Neural crest cell (in vitro differentiated cells): ENCODE measurements at regions not wholly inside any gene's neighbourhood (a gene's known extent, or its start where the extent isn't known, plus 50 kb on each side); places are given as distances from the start of the nearest gene placed in this dataset.

Source experiments
- DNase-seq: peaks from one replicate; pipeline ENCODE4 v3.0.0; 2021; ENCODE audit warnings: low read depth, mixed read lengths, low spot score
- H3K27ac Mint-ChIP-seq: one replicate; pipeline ENCODE4 v1.8.0; 2021; ENCODE audit warnings: mild to moderate bottlenecking, mixed read lengths; ENCODE audit not compliant: unreplicated experiment
- H3K27me3 Mint-ChIP-seq: 2 replicates; pipeline ENCODE4 v1.8.0; 2021; ENCODE audit warnings: low read depth, mild to moderate bottlenecking, mixed read lengths
- H3K36me3 Mint-ChIP-seq: 2 replicates; pipeline ENCODE4 v1.8.0; 2021; ENCODE audit warnings: low read depth, mild to moderate bottlenecking, mixed read lengths
- H3K4me1 Mint-ChIP-seq: 2 replicates; pipeline ENCODE4 v1.8.0; 2021; ENCODE audit warnings: mixed read lengths
- H3K4me3 Mint-ChIP-seq: one replicate; pipeline ENCODE4 v1.8.0; 2021; ENCODE audit warnings: mild to moderate bottlenecking, mixed read lengths
- H3K9me3 Mint-ChIP-seq: 2 replicates; pipeline ENCODE4 v1.8.0; 2021; ENCODE audit warnings: mixed read lengths
- CTCF ChIP-seq: fragments of 200-600 bp; sonication (generic); conservative IDR thresholded peaks from 2 replicates; pipeline ENCODE4 v1.5.0; 2021; ENCODE audit warnings: antibody characterized with exemption, mild to moderate bottlenecking

- DNase-seq, result no peak
- no peak overlapping the region for H3K27ac Mint-ChIP-seq
- TF ChIP-seq CTCF, result no peak
- H3K4me1 Mint-ChIP-seq, result no peaks in the 10 kb centered on the region
- no peaks in the 10 kb centered on the region for H3K27me3 Mint-ChIP-seq
- no peaks in the 10 kb centered on the region for H3K9me3 Mint-ChIP-seq
- no peak overlapping the region for H3K4me3 Mint-ChIP-seq
- no peaks in the 10 kb centered on the region for H3K36me3 Mint-ChIP-seq
These were observed 112.4 kb upstream of the ELOVL6 start for GRCh38 chr4:110310795-110311194.

GRCh38 chr4:110309675-110310074 lies 111.3 kb upstream of the ELOVL6 start:
- Mint-ChIP-seq H3K4me3 (no peak overlapping the region), H3K4me1 (no peaks in the 10 kb centered on the region), H3K27ac (no peak overlapping the region), H3K36me3 (no peaks in the 10 kb centered on the region), H3K9me3 (no peaks in the 10 kb centered on the region), H3K27me3 (no peaks in the 10 kb centered on the region)
- no peak for TF ChIP-seq CTCF
- DNase-seq, result no peak

GRCh38 chr4:110306303-110306702 lies 107.9 kb upstream of the ELOVL6 start:
- no peaks in the 10 kb centered on the region for H3K4me1 Mint-ChIP-seq
- no peak overlapping the region for H3K27ac Mint-ChIP-seq
- peaks cover 2% of the 10 kb centered on the region for H3K9me3 Mint-ChIP-seq
- DNase-seq, result no peak
- H3K36me3 Mint-ChIP-seq, result no peaks in the 10 kb centered on the region
- TF ChIP-seq CTCF, result no peak
- H3K27me3 Mint-ChIP-seq, result no peaks in the 10 kb centered on the region
- H3K4me3 Mint-ChIP-seq, result no peak overlapping the region

GRCh38 chr4:110305455-110305854 lies 107.0 kb upstream of the ELOVL6 start:
- Mint-ChIP-seq H3K27ac (no peak overlapping the region), H3K4me3 (no peak overlapping the region), H3K4me1 (no peaks in the 10 kb centered on the region), H3K9me3 (peaks cover 2% of the 10 kb centered on the region), H3K27me3 (no peaks in the 10 kb centered on the region), H3K36me3 (no peaks in the 10 kb centered on the region)
- TF ChIP-seq CTCF, result no peak
- no peak for DNase-seq

GRCh38 chr4:110296892-110297291 lies 98.5 kb upstream of the ELOVL6 start:
- Mint-ChIP-seq H3K36me3 (no peaks in the 10 kb centered on the region), H3K9me3 (no peaks in the 10 kb centered on the region), H3K27me3 (peaks cover 9% of the 10 kb centered on the region), H3K4me1 (no peaks in the 10 kb centered on the region), H3K4me3 (no peak overlapping the region), H3K27ac (no peak overlapping the region)
- DNase-seq, result no peak
- no peak for TF ChIP-seq CTCF

- DNase-seq, result no peak
- no peak overlapping the region for H3K27ac Mint-ChIP-seq
- H3K9me3 Mint-ChIP-seq, result no peaks in the 10 kb centered on the region
- H3K27me3 Mint-ChIP-seq, result peaks cover 9% of the 10 kb centered on the region
- no peaks in the 10 kb centered on the region for H3K36me3 Mint-ChIP-seq
- no peak overlapping the region for H3K4me3 Mint-ChIP-seq
- H3K4me1 Mint-ChIP-seq, result no peaks in the 10 kb centered on the region
- no peak for TF ChIP-seq CTCF
These were observed 95.8 kb upstream of the ELOVL6 start for GRCh38 chr4:110294165-110294564.
